Mucosa of gallbladder (tissue), 1 donor: ENCODE measurements at regions not wholly inside any gene's neighbourhood (a gene's known extent, or its start where the extent isn't known, plus 50 kb on each side); places are given as distances from the start of the nearest gene placed in this dataset.

Experiments
- DNase-seq: peaks from one replicate; pipeline ENCODE4 v3.0.0-alpha.2; 2020; ENCODE audit warnings: low spot score
- donor health status: DM: no; HTN: no; CAD: no.

DNA sequence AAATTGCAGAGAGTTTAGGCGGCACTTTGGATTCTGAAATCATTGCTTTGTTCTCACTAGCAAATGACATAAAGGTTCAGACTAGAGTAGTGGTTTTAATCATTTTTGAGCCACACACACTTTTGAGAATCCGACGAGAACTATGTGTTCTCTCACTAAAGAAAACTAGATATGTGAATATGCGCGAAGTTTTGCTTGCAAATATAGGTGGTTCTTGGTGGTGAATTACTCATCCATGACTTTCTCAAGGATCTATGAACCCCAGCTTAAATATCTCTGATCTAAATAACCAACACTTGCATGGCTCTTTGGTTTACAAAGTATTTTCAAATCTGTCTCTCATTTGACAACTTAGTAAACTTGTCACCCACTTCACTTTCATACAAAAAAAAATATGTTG lies 54.8 kb downstream of the NOG start:
- DNase-seq: no peak

DNA sequence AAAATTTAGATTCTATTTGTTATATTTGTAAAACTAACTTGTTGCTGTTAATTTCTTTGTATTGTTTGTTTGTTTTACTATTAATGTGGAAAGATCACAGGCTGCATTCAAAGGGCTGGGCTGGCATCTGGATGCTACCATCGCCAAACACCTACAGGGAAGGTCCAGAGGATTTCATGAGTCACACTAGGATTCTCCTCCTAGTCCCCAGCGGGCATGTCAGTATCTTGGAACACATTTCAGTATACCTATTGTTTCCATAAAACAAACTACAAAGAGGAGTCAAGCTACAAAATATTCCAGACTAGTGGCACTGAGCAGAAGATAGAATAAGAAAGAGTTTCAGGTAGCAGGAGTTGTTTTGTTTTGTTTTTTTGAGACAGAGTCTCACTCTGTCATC lies 55.3 kb downstream of the NOG start:
- no peak for DNase-seq

GRCh38 chr17:56652628-56653027 lies 59.1 kb downstream of the NOG start:
- DNase-seq: no peak

DNA sequence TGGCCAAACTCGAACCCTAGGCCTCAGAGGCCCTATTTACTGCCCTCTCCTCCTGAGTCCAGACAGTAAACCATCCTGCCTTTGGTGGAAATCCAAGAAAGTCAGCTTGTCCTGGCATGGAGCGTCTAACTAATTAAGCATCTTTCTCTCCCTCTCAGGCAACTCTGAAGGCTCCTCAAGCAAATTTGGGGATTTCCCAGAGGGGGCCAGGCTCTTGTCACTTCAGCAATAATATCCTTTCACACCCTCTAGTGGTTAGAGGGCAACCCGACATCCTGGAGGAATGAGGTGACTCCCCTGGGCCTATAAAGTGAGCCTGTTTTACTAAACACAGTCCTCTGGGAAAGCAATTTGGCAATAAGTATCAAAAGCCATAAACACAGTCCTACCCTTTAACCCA lies 60.4 kb downstream of the NOG start:
- DNase-seq: no peak

DNA sequence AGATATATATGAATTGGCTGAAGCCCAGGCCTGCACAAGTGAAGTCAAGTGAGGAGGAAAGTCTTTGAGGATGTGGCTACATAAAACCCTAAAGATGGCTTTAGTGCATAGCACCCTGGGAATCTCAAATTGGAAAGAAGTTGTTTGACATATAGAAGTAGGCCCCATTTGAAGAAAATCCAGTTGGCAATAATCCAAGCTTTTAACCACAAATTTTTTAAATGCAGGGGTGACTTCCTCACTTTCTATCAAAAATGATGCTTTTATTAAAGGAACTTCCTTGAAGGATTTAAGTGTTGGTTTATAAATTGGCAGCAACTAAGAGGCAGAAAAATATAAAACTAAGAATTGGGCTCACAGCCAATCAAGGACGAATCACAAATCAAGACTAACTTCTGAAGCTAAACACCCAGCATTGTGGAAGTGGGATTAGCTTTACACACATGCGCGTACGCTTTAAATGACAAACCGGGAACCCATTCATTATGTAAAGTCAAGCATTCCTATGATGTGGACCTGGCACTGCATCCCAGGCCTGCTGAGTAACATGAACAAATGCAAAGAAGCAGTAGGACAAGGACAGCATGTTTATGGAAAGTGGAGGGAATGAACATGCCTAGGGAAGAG lies 63.3 kb downstream of the NOG start:
- DNase-seq: no peak

DNA sequence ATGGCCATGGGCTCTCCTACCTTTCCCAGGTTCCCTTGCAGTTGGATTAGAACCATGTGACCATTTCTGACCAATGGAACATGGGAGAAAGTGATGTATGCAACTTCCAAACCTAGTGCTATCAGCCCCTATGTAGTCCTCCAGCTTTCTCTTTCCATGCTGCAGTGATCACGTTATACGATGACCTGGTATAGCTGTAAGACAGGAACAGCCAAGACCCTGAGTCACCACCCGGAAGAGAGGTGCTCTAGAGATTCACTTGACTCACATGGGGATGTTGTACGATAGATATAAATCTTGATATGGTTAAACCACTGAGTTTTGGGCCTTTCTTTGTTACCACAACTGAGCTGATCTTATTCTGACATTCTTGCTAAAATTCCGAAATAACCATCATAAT lies 65.1 kb downstream of the NOG start:
- no peak for DNase-seq

GRCh38 chr17:56659622-56660021 lies 66.1 kb downstream of the NOG start:
- DNase-seq: no peak

DNA sequence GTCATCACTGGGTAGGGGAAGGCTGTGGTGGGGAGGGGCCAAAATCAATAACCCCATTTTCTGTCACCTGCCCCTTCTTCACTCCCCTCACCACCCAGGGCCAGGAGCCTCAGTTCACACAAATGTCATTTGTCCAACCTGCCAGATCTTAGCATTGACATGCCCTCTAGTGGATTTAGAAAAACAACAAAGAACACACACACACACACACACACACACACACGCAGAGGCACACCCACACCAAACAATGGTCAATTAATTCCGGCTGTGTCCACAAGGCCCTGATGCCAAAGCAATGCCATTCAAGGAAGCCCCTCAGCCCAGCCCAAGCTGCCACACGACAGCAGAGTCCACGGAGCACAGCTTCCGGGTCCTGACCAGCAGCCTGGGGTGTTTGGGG lies 68.4 kb downstream of the NOG start:
- no peak for DNase-seq

GRCh38 chr17:56665864-56666263 lies 72.4 kb downstream of the NOG start:
- no peak for DNase-seq

DNA sequence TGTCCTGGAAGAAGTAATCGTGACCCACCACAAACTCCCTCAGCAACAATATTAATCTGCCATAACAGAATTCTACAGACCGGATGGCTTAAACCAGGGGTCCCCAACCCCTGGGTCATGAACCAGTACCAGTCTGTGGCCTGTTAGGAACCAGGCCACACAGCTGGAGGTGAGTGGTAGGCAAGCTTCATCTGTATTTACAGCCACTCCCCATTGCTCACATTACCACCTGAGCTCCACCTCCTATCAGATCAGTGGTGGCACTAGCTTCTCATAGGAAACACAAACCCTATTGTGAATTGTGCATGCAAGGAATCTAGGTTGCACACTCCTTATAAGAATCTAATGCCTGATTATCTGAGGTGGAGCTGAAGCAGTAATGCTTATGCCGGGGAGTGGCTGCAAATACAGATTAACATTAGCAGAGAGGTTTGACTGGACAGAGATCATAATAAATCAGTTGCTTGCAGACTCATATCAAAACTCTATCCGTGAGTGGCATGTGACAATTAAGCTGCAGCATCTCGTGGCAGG lies 74.5 kb downstream of the NOG start:
- no peak for DNase-seq

DNA sequence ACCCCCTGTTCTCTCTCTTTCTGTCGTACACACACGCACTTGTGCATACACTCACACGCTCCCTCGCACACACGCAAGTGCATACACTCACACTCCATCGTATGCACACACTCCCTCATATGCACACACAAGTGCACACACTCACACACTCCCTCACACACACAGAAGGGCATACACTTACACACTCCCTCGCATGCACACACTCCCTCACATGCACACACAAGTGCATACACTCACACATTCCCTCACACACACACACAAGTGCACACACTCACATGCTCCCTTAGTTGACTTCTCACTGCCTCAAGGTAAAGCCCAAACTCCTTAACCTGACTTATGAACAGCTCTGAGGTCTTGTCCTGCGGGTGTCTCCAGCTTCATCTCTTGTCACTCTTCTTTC lies 78.7 kb downstream of the NOG start:
- DNase-seq: no peak

DNA sequence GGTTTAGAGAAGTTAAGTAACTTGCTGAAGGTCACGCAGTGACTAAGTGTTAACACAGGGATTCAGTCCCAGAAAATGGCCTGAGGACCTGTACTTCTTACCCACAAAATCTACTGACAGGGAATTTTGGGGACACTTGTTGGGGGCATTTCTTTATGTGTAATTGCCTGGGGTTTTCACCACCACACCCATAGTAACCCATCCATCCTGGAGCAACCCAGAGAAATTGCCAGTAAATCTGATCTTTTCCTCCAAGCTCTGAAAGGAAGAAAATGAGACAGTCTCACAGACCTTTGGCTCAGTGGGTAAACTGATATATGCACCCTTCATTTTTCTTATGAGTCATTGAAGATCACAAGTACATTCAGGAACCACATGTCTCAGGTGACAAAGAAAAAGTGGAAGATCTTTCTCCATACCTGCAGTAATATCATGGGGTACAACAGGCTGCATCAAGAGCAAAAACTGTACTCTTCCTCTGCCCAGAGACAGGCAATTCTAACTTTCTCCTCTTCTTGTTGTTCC lies 81.0 kb downstream of the NOG start:
- DNase-seq: no peak

DNA sequence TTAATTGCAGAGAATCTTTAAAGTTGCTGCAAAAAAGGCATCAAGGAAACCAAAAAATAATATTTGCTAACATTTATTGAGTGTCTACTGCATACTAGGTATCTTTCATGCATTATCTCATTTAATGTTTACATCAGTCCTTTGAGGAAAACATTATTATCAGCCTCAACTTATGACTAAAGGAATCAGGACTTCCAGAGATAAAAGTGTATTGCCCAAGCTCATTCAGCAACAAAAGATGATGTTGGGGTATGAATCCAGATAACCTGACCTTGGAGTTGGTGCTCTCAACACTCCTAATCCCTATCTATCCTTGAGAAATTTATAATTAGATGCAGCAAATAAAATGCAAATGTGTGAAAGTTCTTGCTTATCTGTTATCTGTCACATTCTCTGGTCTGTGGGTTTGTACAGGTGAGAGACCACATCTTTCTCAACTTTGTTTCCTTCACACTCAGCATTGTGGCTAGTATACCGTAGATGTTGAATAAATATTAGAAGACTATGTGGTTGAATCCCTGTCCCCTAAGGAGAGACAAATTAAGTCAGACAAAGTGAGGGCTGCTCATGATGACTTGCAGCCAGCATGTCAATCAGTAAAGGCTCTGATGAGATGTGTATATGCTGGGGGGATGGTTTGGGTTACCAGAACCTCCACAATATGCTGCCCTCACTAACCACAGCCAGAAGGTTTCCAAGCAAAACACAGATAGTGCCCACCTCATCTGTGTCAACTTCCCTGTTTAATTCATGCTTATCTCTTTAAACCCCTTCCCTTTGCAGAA lies 82.6 kb downstream of the NOG start:
- DNase-seq: no peak

DNA sequence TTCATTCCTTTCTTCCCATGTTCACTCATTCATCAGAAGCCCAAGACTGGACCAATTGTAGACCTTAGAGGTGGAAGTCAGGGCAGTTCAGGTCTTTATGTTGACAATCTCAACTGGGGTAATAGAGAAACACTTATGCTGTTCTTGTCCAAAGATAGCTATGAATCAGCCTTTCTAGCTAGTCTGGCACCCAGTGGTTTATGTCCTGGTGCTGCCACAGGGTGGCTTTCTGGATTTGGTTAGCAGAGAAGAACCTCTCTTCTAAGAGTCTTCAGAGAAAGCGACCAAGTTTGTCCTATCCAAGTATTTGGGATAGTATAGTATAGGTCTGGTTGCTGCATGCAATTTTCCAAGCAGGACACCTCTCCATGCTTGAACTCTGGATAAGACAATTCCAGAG lies 83.3 kb downstream of the NOG start:
- no peak for DNase-seq

- no peak for DNase-seq
Measured at GRCh38 chr17:56678249-56679114, 85.0 kb downstream of the NOG start.

DNA sequence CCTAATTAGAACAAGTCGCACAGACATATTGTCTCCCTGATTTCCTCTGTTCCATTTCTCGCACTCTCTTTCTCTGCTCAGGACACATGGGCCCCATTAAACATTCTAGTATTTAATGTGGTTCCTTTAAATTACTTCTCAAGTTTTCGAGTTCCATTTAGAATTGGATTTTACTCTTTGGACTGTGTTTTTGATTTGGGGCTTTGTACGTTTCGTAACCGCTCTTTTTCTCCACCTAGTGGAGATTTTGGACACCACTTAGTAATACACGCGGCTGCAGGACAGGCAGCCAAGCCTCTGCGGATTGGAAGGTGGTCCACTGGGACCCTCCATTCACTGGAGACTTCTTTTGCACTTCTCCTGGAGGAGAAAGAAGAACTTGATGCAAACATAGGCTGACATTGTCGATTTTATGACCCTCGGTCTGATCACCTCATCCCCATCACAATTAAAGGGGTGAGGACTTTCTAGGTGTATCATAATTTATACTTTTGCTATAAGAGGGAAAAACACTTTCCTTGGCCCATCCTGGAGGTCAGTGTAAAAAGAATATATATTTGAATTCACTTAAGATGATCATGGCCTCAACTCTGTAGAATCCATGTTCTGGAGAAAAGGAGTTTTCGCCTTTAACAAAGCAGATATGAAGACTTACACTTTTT lies 85.7 kb downstream of the NOG start:
- DNase-seq: no peak

GRCh38 chr17:56679777-56680422 lies 86.4 kb downstream of the NOG start:
- no peak for DNase-seq

DNA sequence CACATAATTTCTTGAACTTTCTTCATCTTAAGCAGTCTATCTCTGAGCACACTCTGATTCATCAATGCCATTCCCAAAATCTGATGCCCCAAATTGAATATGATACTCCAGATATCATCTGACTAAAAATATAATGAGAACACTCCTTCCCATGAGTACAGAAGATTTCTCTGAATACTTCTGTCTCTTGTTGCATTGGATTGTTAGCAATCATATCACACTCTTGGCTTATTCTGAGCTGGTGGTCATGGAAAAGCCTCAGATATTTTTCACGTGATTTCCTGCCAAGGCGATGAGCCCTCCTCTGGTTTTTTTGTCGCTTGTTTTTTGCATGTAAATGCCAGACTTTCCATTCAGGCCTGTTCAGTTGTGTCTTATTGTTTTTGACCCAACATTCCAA lies 87.2 kb downstream of the NOG start:
- DNase-seq: no peak

GRCh38 chr17:56681561-56682266 lies 88.2 kb downstream of the NOG start:
- DNase-seq: no peak

DNA sequence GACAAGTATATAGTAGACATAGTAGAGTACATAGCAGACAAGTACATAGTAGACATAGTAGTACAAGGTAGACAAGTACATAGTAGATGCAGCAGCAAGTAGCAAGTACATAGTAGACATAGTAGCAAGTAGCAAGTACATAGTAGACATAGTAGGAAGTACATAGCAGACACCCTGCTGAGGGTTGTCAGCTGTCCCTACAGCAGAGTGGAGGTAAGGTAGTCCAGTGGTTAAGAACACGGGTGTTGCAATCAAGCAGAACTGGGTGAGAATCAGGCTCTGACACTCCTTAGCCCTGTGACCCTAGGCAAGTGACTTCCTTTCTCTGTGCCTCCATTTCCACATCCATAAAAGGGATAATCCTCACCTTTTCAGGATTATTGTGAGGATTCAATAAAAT lies 94.7 kb downstream of the NOG start:
- DNase-seq: no peak
